Body of pancreas (tissue), 4 donors: ENCODE measurements at regions not wholly inside any gene's neighbourhood (a gene's known extent, or its start where the extent isn't known, plus 50 kb on each side); places are given as distances from the start of the nearest gene placed in this dataset.

Experiments used
- ATAC-seq: fragments of 150-250 bp; one replicate; pipeline ENCODE4 v1.9.1; 2016
- DNase-seq, 4 donors: peaks; one replicate each; pipeline ENCODE4 v3.0.0-alpha.2; 2019
- H3K27ac ChIP-seq, 4 donors: fragments of 200-600 bp; sonication (generic); 1 replicate in 3 of 4; 2 replicates in 1 of 4; pipeline versions ENCODE4 v1.5.1 to v1.6.1; 2016 to 2019; ENCODE audit warnings: mild to moderate bottlenecking in 1 of 4, mixed read lengths in 1 of 4, moderate library complexity in 1 of 4
- H3K27me3 ChIP-seq, 2 donors: fragments of 200-600 bp; sonication (generic); one replicate each; pipeline ENCODE4 v1.6.0; 2016; ENCODE audit warnings: mild to moderate bottlenecking in 1 of 2
- H3K36me3 ChIP-seq, 2 donors: fragments of 200-600 bp; sonication (generic); replicated peaks in 1 of 2; 2 replicates each; pipeline ENCODE4 v1.5.1; 2016; ENCODE audit warnings: low read depth in 2 of 2; ENCODE audit not compliant: insufficient read depth in 1 of 2
- H3K4me1 ChIP-seq: fragments of 200-600 bp; sonication (generic); one replicate; pipeline ENCODE4 v1.6.0; 2016
- H3K4me3 ChIP-seq, 2 donors: fragments of 200-600 bp; sonication (generic); 1 replicate in 1 of 2; 2 replicates in 1 of 2; pipeline ENCODE4 v1.5.1; 2016 to 2019
- H3K9me3 ChIP-seq, 3 donors: fragments of 200-600 bp; sonication (generic); 1 replicate in 2 of 3; 2 replicates in 1 of 3; pipeline ENCODE4 v1.5.1; 2016
- CTCF ChIP-seq, 7 experiments: fragments of 450-650 bp in 4 of 7; fragments of 200-600 bp in 3 of 7; sonication (generic) in 3 of 7; IDR thresholded peaks; one replicate each; pipeline ENCODE4 v1.5.1; 2016 to 2019; ENCODE audit warnings: antibody characterized with exemption in 7 of 7
- POLR2A ChIP-seq, 3 donors: fragments of 450-650 bp; IDR thresholded peaks; one replicate each; pipeline ENCODE4 v1.6.1; 2016; ENCODE audit warnings: antibody characterized with exemption in 3 of 3, mild to moderate bottlenecking in 2 of 3
- WGBS, 2 donors: methylation state at CpG; one replicate each; pipeline ENCODE4 v1.1.5; 2017; 5-methylcytosine and 5-hydroxymethylcytosine counted together
- intact Hi-C: fragments of 100-400 bp; cut with DNase I; formaldehyde crosslinking; loops from one replicate; pipeline ENCODE4 v1.15.1; 2023

GRCh38 chr1:201734786-201735185 lies 94.2 kb upstream of the IPO9 start:
- no peaks in the 10 kb centered on the region for H3K36me3 ChIP-seq
- DNase-seq (no peak), ATAC-seq (no peak)
- H3K4me3 ChIP-seq = no peak overlapping the region
- peaks cover 19% of the 10 kb centered on the region for H3K4me1 ChIP-seq
- H3K27ac ChIP-seq = no peak overlapping the region
- no peaks in the 10 kb centered on the region for H3K27me3 ChIP-seq
- TF ChIP-seq CTCF (IDR thresholded peaks at IDR 0.05) (no peak), POLR2A (IDR thresholded peaks at IDR 0.05) (no peak)
- intact Hi-C loops = no loop called here
- no peaks in the 10 kb centered on the region for H3K9me3 ChIP-seq
- 31 to 39% methylated on average over 2 of the region's 2 CpGs for WGBS, 2 donors

DNA sequence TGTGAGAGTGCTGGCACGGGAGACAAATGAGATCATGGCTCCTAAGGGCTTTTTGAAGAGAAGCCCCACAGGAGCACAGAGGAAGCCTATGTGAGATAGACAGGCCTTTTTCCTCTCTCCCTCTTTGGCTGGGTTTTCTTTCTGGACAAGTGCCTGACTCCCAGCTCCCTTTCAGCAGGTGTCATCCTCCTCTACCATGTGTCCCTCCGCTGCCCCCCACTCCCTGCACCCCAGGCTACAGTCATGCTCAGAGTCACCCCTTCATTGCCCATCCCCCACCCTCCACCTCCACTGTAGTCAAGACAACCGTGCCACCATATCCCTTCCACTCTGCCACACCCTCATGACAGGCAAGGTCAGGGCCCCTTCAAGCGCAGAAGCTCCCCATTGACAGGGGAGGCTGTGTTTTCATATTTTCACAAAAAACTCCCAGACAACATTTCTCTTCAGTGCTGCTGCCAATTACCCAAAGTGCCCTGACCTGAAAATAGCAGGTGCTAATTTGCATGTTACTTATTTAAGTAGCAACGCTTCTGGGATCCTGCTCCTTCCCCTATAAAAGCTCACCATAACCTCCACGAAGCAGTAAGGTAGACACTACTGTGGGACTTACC lies 92.1 kb upstream of the IPO9 start:
- Histone ChIP-seq H3K9me3 (no peaks in the 10 kb centered on the region), H3K4me3 (no peak overlapping the region), H3K27me3 (no peaks in the 10 kb centered on the region), H3K36me3 (no peaks in the 10 kb centered on the region), H3K27ac (peak overlapping the region in 1 of 4 donors; percentile 16), H3K4me1 (peaks cover 28% of the 10 kb centered on the region)
- no peak for DNase-seq
- TF ChIP-seq POLR2A (IDR thresholded peaks at IDR 0.05) (no peak), CTCF (IDR thresholded peaks at IDR 0.05) (no peak)
- intact Hi-C loops = no loop called here
- WGBS, 2 donors = 69 to 71% methylated on average over 6 of the region's 6 CpGs
- ATAC-seq = no peak

DNA sequence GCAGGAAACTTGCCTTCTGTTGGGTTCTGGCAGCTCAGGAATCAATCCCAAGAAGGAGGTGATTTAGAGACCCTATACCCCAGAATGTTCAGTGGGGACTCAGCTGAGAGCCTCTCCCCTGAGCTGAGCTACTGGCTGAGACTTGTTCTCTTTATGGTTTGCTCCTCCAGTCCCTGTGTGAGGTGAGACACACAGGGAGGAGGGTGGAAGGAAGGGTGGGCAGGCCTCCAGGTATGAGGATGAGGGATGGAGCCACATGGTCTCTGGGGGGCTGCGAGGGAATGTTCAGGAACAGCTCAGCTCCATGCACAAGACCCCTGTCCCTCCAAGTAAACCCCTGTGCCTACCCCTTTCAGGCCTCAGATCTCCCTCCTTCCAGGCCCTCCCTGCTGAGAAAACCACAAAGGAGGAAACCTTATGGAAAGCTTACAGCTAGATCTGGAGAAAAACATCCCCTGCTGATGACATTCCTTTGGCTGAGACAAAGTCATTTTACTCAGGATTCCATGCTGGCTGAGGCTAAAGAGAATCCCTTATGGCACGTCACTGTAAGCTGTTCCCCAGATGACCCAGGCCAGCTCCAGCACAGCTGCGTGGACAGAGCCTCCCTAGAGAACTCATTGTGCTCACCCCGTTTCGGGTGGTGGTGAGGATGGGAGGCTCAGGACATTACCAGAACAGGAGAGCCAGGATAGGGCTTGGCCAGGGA lies 91.5 kb upstream of the IPO9 start:
- Histone ChIP-seq H3K9me3 (no peaks in the 10 kb centered on the region), H3K36me3 (no peaks in the 10 kb centered on the region), H3K4me1 (peaks cover 26% of the 10 kb centered on the region), H3K27me3 (no peaks in the 10 kb centered on the region), H3K4me3 (no peak overlapping the region), H3K27ac (peak overlapping the region in 1 of 4 donors; percentile 16)
- peak in 1 of 4 donors; percentile 39 for DNase-seq
- TF ChIP-seq CTCF (IDR thresholded peaks at IDR 0.05) = no peak
- TF ChIP-seq POLR2A (IDR thresholded peaks at IDR 0.05) = no peak
- 82 to 100% methylated on average over 1 to 5 of the region's 5 CpGs for WGBS, 2 donors
- intact Hi-C loops = no loop called here
- ATAC-seq = peak; percentile 34

DNA sequence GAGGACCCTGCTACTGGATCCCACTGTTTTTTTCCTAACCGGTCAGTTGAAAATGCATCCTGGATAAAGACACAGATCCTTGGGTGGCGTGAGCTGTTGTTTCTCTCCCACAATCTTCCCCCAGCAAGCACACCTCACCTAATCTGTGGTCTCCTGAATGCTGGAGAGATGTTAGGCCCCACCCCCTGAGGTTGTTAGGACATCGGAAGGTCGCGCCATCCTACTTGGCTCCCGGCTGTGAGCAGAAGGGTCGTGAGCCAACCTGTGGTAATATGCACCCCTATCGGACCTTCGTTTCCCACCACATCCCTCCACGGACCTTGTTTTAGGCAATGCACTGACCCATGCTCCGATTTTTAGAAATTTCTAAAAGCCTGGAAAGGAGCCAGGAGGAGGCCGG lies 89.9 kb upstream of the IPO9 start:
- no peak for DNase-seq
- WGBS, 2 donors = 19 to 26% methylated on average over 12 of the region's 12 CpGs
- H3K4me1 ChIP-seq = peaks cover 26% of the 10 kb centered on the region

More for the DNA sequence above, 89.9 kb upstream of the IPO9 start:
- Histone ChIP-seq H3K27ac (peak overlapping the region in 3 of 4 donors; percentile 20 to 43 (median 40)), H3K4me3 (peak overlapping the region; percentile 35 to 70), H3K36me3 (no peaks in the 10 kb centered on the region), H3K27me3 (no peaks in the 10 kb centered on the region), H3K9me3 (no peaks in the 10 kb centered on the region)
- TF ChIP-seq CTCF (IDR thresholded peaks at IDR 0.05) (no peak), POLR2A (IDR thresholded peaks at IDR 0.05) (no peak)
- no peak for ATAC-seq
- intact Hi-C loops = no loop called here
